OCI-LY1 (cell line): ENCODE measurements at regions not wholly inside any gene's neighbourhood (a gene's known extent, or its start where the extent isn't known, plus 50 kb on each side); places are given as distances from the start of the nearest gene placed in this dataset.

Experiments
- H2AFZ ChIP-seq: fragments of 200-600 bp; sonication (generic), shearing (Covaris generic); 2 replicates; pipeline ENCODE4 v1.6.0; 2014; ENCODE audit warnings: antibody characterized with exemption, mild to moderate bottlenecking, low read length
- H3F3A ChIP-seq: fragments of 200-600 bp; sonication (generic), shearing (Covaris generic); 2 replicates; pipeline ENCODE4 v1.6.0; 2014; ENCODE audit warnings: mild to moderate bottlenecking, antibody characterized with exemption, low read length, moderate library complexity; ENCODE audit not compliant: insufficient read depth
- H3K27ac ChIP-seq: fragments of 200-600 bp; sonication (generic); 2 replicates; pipeline ENCODE4 v1.5.1; 2014; ENCODE audit warnings: low read length, mixed run types, mild to moderate bottlenecking, low read depth; ENCODE audit not compliant: poor library complexity, severe bottlenecking
- H3K27me3 ChIP-seq: fragments of 200-600 bp; sonication (generic); 2 replicates; pipeline ENCODE4 v1.6.0; 2014; ENCODE audit warnings: antibody characterized with exemption, mild to moderate bottlenecking, low read length, moderate library complexity; ENCODE audit not compliant: insufficient read depth
- H3K36me3 ChIP-seq: fragments of 200-600 bp; sonication (generic); 2 replicates; pipeline ENCODE4 v1.6.1; 2014; ENCODE audit warnings: mild to moderate bottlenecking, antibody characterized with exemption, low read length, moderate library complexity, mixed read lengths; ENCODE audit not compliant: insufficient read depth
- H3K4me1 ChIP-seq: fragments of 200-600 bp; sonication (generic); 2 replicates; pipeline ENCODE4 v1.5.1; 2014; ENCODE audit warnings: mild to moderate bottlenecking, low read length, moderate library complexity; ENCODE audit not compliant: insufficient read depth, severe bottlenecking
- H3K4me2 ChIP-seq: fragments of 200-600 bp; sonication (generic), shearing (Covaris generic); 2 replicates; pipeline ENCODE4 v1.6.1; 2014; ENCODE audit warnings: low read length
- H3K4me3 ChIP-seq: fragments of 200-600 bp; sonication (generic); 2 replicates; pipeline ENCODE4 v1.5.1; 2014; ENCODE audit warnings: low read length, low read depth, mild to moderate bottlenecking, mixed read lengths; ENCODE audit not compliant: poor library complexity, severe bottlenecking
- H3K79me2 ChIP-seq: fragments of 200-600 bp; shearing (Covaris generic); 2 replicates; pipeline ENCODE4 v1.6.1; 2016; ENCODE audit warnings: mixed run types, low read length, mixed read lengths; ENCODE audit not compliant: insufficient read depth
- H3K9ac ChIP-seq: fragments of 200-600 bp; sonication (generic), shearing (Covaris generic); 2 replicates; pipeline ENCODE4 v1.6.1; 2014; ENCODE audit warnings: mild to moderate bottlenecking, low read length, mixed read lengths
- H3K9me2 ChIP-seq: fragments of 200-600 bp; sonication (generic), shearing (Covaris generic); 2 replicates; pipeline ENCODE4 v1.6.1; 2014; ENCODE audit warnings: low read depth, mild to moderate bottlenecking, low read length, mixed read lengths
- H3K9me3 ChIP-seq: fragments of 200-600 bp; shearing (Covaris generic); 2 replicates; pipeline ENCODE4 v1.6.1; 2014; ENCODE audit warnings: low read length, mixed read lengths
- H4K20me1 ChIP-seq: fragments of 200-600 bp; sonication (generic), shearing (Covaris generic); 2 replicates; pipeline ENCODE4 v1.6.0; 2016; ENCODE audit warnings: mild to moderate bottlenecking, low read length; ENCODE audit not compliant: insufficient read depth
- CTCF ChIP-seq: fragments of 200-600 bp; sonication (generic), shearing (Covaris generic); IDR thresholded peaks from 2 replicates; pipeline ENCODE4 v1.5.1; 2017; ENCODE audit warnings: mild to moderate bottlenecking, antibody characterized with exemption, low read length, moderate library complexity, mixed read lengths
- EZH2 ChIP-seq: fragments of 200-600 bp; sonication (generic), shearing (Covaris generic); IDR thresholded peaks from 2 replicates; pipeline ENCODE4 v1.8.0; 2017; ENCODE audit warnings: borderline replicate concordance, mixed run types, mild to moderate bottlenecking, antibody characterized with exemption, low read length, moderate library complexity, mixed read lengths

GRCh38 chr7:113331155-113331898 lies 213.0 kb upstream of the SMIM30 start:
- Histone ChIP-seq H3K4me2 (no peak overlapping the region), H3K27me3 (no peaks in the 10 kb centered on the region), H3K27ac (no peak overlapping the region), H3K4me1 (no peaks in the 10 kb centered on the region), H3F3A (no peaks in the 10 kb centered on the region), H4K20me1 (no peaks in the 10 kb centered on the region), H2AFZ (no peak overlapping the region), H3K4me3 (no peak overlapping the region), H3K9me3 (no peaks in the 10 kb centered on the region), H3K36me3 (no peaks in the 10 kb centered on the region), H3K9me2 (no peaks in the 10 kb centered on the region; the same call in 1 of the 2 replicates), H3K9ac (no peak overlapping the region), H3K79me2 (no peaks in the 10 kb centered on the region)
- no peak for TF ChIP-seq CTCF
- TF ChIP-seq EZH2, result no peak

GRCh38 chr7:113321201-113321600 lies 202.8 kb upstream of the SMIM30 start:
- H3K79me2 ChIP-seq, result no peaks in the 10 kb centered on the region
- H3K4me1 ChIP-seq, result no peaks in the 10 kb centered on the region
- H3K9me3 ChIP-seq, result no peaks in the 10 kb centered on the region
- no peaks in the 10 kb centered on the region for H3K27me3 ChIP-seq
- no peaks in the 10 kb centered on the region for H3K36me3 ChIP-seq
- H2AFZ ChIP-seq, result no peak overlapping the region
- no peak overlapping the region for H3K4me3 ChIP-seq
- H3K9ac ChIP-seq, result no peak overlapping the region
- no peak overlapping the region for H3K4me2 ChIP-seq
- no peak overlapping the region for H3K27ac ChIP-seq
- no peaks in the 10 kb centered on the region; the same call in 1 of the 2 replicates for H3F3A ChIP-seq
- no peaks in the 10 kb centered on the region for H3K9me2 ChIP-seq
- no peaks in the 10 kb centered on the region for H4K20me1 ChIP-seq
- TF ChIP-seq EZH2 (no peak), CTCF (no peak)

GRCh38 chr7:113320419-113320818 lies 202.1 kb upstream of the SMIM30 start:
- Histone ChIP-seq H3K4me1 (no peaks in the 10 kb centered on the region), H3K9ac (no peak overlapping the region), H2AFZ (no peak overlapping the region), H3K27ac (no peak overlapping the region), H3K36me3 (no peaks in the 10 kb centered on the region), H3K9me3 (no peaks in the 10 kb centered on the region), H3K9me2 (no peaks in the 10 kb centered on the region), H3K4me2 (no peak overlapping the region), H4K20me1 (no peaks in the 10 kb centered on the region), H3K27me3 (no peaks in the 10 kb centered on the region), H3F3A (no peaks in the 10 kb centered on the region; the same call in 1 of the 2 replicates), H3K79me2 (no peaks in the 10 kb centered on the region), H3K4me3 (no peak overlapping the region)
- TF ChIP-seq CTCF, result no peak
- TF ChIP-seq EZH2, result no peak
